GM21576 (cell line): ENCODE measurements at regions not wholly inside any gene's neighbourhood (a gene's known extent, or its start where the extent isn't known, plus 50 kb on each side); places are given as distances from the start of the nearest gene placed in this dataset.

ENCODE experiments used
- ATAC-seq: cut with Tn5 transposase; IDR thresholded peaks from one replicate; pipeline ENCODE4 v1.9.1; 2021; ENCODE audit warnings: mild to moderate bottlenecking, moderate library complexity; ENCODE audit not compliant: unreplicated experiment

DNA sequence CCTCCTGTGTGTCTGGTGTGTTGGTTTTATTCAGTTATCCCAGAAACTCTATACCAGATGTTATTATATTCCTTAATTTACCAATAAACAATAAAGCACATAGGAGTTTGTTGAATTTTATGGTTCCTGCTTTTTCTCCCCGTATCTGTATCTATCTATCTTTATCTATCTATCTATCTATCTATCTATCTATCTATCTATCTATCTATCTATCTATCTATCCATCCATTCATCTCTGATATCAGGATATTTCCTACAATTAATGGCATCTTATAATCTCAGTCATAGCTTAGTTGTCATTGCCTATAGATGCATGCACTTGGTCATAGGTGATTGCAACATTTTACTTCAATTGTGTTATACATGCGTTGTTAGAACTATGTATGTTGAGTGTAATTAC lies 500.2 kb upstream of the ZEB2 start:
- no peak for ATAC-seq

DNA sequence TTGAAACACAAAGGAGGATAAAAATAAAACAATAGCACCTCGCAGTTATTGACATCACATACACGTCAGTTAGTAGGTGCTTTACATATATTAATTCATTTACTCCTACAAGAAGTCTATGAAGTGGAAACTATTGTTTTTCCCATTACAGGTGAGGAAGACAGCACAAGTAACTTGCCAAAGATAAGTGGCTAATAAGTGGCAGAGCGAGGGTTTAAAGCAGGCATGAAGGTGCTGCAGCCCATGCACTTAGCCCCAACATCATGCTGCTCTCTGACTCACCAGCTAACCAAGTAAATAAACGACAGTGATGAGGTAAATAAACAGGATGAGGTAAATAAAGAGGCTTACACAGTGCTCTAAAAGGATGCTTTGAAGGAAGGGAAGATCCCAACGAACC lies 498.6 kb upstream of the ZEB2 start:
- ATAC-seq = no peak

DNA sequence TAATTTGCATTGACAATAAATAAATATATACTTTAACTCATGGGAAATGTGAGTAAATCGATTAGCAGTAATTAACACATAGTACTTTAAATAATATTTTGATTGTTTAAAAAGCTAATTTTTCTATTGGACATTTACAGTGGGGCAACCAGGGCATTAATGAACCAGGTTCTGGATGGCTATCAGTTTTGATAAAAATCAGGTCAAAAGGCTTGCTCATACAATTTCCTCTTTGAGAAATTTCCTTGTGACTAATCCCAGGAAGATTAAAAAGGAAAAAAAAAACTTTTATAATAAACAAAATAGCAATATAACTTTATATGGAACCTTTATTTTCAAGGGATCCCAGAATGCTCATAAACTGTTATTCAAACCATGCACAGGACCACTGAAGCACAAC lies 497.2 kb upstream of the ZEB2 start:
- ATAC-seq = no peak

DNA sequence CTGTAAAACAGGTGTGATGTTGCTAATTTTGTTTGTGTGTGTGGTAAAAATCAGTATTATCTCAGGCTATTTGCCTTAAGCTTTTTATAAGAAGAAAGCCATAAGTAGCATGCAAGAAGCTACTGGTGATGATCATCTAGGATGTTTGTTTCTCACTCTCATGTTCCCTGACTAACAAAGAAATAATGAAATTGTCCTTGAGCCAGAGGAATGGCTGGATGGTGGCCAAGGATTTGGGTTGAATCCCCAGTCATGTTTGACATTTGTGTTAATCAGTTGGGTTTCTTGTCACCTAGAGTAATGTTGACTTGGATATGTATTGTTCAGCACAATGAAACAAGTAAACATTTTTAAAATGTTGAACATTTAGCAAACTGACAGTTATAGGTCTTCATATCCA lies 496.8 kb upstream of the ZEB2 start:
- no peak for ATAC-seq

DNA sequence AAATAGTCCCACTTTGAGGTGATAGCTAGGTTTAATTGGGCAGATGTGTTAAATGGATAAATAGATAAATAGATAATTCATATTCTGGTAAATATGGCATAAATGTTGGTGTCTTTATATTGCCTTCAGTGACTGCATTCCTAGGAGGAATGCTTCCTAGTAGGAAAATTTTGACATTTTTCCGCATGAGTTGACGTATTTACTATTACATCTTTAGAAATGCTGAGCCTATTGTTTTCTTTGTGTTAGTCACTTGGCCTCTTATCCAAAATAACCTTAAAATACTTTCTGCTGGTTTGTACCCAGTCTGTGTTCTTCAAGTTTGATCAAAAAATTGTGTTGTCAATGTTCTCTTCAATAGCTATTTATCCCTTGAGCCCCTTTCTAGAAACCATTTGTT lies 495.6 kb upstream of the ZEB2 start:
- ATAC-seq = no peak

DNA sequence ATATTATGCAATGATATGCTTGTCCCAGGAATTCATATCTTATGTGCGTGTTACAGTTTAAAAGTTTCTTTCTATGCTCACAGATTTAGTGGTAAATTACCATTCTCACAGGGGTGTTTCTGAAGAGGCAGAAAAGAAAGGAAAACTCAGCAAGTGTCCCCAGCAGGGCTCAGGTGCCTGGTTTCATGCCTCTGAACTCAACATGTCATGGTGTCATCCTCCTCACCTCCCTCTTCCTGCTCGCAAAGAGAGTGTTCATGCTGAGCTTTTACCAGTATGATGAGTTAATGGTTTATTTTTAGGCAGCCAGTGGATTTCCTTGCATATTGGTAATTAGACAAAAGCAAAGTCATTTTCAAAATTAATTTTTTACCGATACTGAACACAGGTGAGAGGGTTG lies 492.9 kb upstream of the ZEB2 start:
- ATAC-seq = no peak

DNA sequence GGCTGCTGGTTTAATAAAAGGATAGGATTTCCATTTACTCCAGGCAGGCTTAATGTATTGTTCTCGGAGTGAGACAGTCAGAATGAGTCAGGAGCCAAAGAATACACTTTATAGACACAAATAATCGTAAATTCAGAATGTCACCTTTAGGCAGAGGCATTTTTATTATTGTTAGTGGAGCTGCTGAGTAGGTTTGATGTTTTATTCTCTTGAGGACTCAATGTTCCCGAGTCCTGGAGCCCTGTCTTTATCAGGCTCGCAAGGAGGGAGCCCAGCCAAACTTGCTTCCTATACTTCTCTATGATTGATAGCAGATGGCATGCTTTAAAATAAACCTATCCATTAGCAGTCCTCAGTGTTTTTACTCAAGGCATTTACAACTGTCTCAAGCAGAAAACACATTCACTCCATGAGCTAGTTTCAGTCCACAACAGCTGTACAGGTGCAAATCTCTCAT lies 492.3 kb upstream of the ZEB2 start:
- ATAC-seq = no peak

DNA sequence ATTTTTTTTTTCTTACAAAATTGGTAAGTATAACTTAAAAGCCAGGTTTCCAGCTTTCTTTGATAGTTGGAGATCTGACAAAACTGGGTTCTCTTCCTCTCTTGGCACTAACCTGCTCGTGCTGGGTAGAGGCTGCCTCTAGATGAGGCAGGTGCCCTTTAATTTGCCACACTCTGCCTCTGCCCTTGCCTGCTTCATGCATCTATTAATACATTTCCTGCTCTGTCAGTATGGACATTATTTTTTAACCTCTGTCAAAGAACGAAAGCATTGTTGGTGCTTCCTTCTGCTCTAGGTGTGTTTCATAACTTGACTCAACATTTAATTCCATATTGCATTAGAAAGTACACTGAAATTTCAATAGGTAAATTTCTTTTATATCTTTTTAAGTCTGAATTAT lies 490.7 kb upstream of the ZEB2 start:
- ATAC-seq = no peak

DNA sequence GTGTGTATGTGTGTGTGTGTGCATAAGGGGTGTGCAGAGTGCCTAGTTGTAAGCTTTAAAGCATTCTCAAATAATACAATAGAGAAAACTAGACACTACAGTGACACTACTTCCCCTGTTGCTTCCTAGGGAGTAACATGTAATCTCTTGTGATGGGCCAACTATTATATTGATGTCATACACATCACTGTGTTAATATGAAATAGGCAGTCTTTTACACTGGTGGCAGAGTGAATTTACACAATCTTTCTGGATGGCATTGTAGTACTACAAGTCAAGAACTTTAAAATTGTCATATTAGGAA lies 488.0 kb upstream of the ZEB2 start:
- ATAC-seq = no peak

DNA sequence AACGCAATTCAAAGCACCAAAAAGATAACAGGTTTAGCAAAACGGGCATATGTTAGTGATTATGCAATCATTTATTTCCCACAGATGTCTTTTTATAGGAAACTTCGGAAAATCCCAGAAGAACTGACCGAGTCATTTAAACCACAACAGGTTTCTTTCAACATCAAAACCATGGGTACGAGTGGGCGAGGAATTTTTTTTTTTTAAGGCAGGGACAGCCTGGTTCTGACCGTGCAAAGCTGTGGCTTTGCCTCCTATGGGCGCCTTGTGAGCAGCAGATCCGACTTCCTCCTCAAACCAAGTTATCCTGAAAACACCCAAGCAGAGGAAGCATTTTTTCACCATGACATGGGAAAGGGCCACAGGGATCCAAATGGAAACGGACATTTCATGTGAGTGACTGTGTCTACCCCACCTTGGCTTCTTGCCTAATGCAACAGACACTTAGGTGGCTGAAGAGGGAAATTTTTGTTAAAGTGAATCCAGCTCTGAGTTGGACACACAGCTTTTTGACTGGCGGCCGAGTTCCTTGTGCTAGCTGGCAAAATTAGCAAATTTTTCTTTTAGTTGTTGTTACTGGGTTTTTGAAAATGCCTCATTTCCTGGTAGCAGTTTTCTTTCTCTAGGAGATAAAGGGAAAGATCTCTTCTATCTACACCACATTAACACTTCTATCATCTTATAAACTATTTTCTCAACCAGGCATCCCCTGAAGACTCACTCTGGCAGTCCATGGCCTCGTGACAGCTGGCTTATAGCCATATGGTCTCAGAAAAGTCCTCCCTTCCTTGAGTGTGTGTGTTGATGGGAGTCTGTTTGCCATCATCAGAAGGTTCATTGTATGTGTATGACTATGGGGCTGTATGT lies 487.4 kb upstream of the ZEB2 start:
- ATAC-seq = no peak

DNA sequence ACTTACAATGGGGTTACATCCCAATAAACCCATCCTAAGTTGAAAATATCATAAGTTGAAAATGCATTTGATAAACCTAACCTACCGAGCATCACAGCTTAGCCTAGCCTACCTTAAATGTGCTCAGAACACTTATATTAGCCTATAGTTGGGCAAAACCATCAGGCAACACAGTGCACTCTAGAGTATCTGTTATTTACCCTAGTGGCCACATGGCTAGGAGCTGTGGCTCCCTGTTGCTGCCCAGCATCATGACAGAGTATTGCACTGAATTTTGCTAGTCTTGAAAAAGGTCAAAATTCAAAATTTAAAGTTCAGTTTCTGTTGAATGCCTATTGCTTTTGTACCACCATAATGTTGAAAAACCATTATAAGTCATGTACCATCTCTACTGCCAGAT lies 482.7 kb upstream of the ZEB2 start:
- no peak for ATAC-seq

DNA sequence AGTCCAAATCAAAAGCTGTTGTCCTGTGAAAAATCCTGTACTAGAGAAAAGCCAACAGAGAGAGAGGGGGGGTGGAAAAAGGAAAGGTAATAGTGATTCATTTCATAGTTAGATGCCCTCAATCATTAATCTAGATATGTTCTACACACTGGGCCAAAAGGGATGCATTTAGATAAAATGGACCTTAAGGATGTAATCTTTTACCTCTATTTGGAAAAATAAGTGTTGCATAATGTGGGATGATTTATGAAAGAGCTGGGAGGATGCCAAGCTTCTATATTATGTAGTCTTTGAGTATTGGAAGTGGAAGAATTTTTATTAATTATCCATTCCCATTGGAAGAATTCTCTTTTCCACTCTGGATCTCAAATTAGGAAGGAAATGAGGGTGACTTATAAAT lies 480.5 kb upstream of the ZEB2 start:
- no peak for ATAC-seq

DNA sequence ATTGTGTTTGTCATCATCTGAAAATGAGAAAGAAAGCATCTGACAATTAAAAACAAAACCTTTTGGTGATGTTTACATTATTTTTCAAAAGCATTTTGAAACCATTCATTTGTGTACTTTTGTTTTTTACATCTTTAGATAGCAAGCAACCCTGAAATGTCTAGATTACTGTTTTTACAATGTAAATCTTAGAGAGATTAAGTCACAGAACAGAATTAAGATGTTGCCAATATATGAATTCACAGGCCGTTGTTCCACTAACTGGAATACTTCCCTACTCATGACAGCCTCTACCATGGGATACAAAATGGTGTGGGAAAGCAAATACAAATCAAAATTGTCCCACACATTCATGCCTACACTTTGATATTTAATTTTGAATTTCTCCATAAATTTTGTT lies 480.0 kb upstream of the ZEB2 start:
- ATAC-seq = no peak

DNA sequence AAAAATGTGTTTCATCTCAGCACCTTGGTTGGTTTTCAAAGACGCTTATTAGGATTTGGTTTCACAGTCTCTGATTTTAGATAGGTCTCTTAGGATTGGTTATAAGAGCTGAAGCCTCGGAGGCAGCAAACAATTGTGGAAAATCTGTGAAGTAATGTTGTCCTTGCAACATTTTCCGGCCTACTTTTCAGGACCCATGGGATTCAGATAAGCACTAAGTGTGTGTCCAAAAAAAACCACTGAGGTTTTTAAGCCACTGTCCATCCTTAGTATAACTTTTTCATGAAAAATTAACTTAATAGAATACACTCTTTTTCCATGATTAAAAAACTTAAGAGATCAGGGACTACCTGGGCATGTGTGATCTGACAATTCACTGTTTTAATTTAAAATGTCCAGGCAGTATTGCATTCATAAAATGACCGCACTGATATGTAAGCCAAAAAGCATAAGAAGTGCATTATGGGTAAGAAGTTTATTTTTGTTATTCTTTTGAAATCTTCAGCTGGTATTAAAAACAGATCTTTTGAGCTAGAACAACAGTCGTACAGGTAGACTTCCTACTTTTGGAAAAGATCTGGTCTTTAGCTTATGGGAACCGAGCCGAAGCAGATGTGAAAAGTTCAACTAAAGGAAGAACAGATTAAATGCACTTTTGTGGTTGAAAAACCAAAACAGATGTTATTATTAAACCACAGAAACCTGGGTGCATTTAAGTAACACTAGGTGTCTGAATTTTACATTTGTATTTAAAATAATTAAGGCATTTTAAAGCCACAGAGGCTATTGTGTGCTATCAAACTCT lies 479.4 kb upstream of the ZEB2 start:
- no peak for ATAC-seq

DNA sequence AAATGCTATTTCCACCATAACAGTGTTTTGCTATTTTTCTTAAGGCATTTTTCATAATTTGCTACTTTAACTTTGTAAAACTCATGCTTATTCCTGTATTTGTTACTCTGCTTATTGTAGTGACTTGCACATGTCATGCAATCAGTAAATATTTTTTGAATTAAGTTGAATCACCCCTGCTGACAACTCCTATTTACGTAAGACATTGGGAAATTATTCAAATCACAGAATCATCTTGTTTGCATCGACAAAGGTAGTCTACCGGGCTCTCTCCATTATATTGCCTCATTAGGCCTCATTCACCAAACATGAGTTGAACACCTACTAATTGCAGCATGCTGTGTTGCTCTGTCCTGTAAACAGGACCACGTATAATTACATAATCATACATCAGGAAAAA lies 478.5 kb upstream of the ZEB2 start:
- no peak for ATAC-seq

DNA sequence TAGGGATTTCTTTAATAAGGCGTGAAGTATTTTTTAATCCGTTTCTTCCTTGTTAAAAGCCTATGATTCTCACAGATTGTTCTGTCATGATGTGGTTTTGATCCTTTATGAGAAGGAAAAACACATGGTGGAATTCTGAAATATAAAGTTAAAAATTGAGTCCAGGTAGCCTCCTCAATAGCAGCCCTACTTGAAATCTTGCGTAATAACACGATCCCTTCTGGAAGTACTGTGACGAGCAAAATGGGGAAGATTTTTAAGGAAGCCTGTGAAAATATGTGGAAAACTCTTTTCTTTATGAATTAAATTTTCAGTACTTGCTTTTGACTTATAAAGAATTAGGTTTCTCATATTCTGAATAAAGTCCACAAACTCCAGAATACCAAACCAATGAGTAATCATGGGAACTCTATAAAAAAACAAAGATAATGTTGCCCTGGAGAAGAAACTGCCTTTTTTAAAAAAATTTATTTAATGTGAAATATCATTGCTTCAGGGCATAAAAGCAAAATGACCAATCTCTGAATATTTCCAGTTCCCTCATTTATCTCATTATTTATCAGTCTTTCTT lies 476.4 kb upstream of the ZEB2 start:
- ATAC-seq = no peak

DNA sequence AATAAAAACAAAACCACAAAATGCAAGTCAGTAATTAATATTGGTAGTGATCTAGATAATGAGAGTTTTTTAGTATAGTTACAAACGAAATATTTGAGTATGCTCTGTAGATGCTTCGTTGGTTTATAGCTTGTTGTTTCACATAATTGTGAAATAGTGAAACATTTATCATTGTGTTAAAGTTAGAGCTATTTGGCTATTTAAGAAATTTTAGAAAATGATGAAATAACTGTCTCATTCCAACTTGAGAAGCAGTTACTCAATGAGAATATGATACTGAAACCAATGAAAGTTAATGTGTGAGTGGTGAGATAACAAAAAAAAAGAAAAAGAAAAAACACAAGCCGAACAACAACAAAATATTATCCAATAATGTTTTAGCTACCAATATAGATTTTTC lies 475.6 kb upstream of the ZEB2 start:
- ATAC-seq = no peak

DNA sequence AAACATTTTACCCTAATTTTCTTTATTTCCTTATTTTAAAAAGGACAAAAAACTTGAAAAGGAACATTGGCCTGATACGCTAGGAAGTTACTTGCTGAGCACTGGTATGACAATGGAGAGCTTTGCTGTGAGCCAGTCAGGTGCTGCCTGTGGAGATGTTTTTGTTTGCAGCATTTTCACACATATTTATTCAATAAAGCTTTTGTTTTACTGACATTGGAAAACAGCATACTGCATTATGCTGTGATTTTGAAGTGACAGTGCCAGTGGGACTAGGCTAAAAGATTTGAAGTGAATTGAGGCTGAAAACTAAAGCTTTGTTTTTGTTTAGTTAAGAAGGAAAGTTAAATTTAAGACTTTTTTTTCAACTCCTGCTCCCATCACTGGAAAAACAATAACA lies 470.7 kb upstream of the ZEB2 start:
- no peak for ATAC-seq

DNA sequence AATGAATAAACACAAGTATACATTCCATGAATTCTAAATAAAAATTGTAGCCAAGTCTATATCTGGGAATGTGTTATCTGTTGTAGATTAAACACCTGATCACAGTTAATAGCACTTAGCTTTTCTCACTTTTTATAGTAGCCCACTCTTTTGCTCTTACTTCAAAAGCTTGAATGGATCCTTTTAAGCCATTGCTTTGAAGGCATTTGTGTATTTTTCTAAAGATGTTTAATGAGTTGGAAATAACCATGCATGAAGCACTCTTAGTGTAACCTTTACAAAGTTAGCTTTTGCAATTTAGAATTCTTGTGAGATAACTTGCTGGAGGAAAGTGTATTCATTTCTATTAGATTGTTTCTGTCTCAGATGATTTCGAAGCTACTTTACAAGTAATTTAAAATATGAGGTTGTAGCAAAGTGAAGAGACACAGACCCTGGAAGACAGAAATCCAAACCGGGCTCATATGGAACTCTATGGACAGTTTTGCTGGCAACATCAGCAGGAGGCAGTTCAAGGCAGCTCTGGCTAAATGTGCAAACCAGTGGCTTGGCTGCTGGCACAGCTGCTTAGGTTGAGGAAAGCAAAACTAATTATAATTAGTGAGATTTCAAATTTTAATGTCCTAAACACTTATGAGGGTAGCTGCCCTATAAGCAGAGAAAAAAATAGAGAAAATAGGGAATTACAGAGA lies 469.8 kb upstream of the ZEB2 start:
- ATAC-seq = no peak

DNA sequence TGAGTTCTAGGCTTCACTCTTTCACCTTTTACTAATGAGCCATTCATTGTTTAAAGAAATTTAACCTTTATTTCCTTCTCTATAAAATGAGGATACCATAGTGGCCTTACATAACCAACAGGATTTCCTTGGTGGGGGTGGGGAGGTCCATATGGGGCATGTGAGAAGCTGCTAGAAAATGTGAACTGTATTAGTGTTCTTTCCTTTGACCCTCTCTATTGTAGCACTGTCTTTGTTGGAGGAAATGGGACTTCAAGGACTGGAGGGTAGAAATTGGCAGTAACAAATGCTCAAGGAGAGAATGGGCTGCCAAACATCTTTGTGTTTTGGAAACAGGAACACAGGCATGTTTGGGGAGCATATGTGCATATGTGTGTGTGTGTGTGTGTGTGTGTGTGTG lies 468.7 kb upstream of the ZEB2 start:
- no peak for ATAC-seq

DNA sequence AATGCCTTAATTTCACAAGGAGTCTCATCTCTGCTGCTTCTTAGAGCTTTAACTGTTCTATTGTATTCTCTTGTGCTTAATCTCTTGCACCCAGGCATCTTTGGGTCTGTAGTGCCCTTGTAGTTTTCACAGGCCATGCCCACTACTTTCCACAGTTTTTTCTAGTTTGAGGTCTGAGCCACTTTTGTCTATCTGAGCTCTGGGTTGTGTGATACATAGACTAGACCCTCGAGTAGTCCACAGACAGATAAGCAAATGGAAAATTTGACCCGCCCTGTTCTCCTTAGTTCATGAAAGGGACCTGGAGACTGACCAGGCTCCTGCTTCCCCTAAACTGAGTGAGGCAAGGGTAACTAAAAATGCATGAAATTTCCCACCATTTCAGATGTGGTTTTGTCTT lies 466.8 kb upstream of the ZEB2 start:
- no peak for ATAC-seq

DNA sequence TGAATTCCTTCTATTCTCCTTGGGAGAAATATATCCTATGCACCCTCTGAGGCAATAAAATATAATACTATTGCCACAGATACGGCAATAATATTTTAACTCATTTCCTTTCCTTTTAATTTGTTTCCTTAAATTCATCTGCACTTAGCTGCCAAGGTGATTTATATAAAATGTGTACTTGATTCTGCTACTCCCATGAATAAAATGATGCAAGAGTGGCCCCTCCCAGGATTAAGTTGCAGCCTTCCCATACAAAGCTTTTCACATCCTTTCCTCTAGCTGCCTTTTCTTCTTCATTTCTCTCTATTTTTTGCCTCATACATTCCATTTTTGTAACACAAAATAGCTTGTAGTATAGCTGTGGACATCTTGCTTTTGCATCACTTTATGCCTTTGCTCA lies 464.1 kb upstream of the ZEB2 start:
- no peak for ATAC-seq
